Glutamatergic neuron (in vitro differentiated cells): ENCODE measurements at regions not wholly inside any gene's neighbourhood (a gene's known extent, or its start where the extent isn't known, plus 50 kb on each side); places are given as distances from the start of the nearest gene placed in this dataset.

Experiments used
- DNase-seq: peaks from one replicate; pipeline ENCODE4 v3.0.0; 2022
- H3K27ac Mint-ChIP-seq: one replicate; pipeline ENCODE4 v1.8.0; 2020; ENCODE audit warnings: mild to moderate bottlenecking, mixed read lengths, inconsistent platforms; ENCODE audit not compliant: unreplicated experiment
- H3K27me3 Mint-ChIP-seq: one replicate; pipeline ENCODE4 v1.8.0; 2020; ENCODE audit warnings: mild to moderate bottlenecking, moderate library complexity, mixed read lengths, inconsistent platforms; ENCODE audit not compliant: unreplicated experiment
- H3K36me3 Mint-ChIP-seq: one replicate; pipeline ENCODE4 v1.8.0; 2020; ENCODE audit warnings: mild to moderate bottlenecking, mixed read lengths, inconsistent platforms; ENCODE audit not compliant: unreplicated experiment
- H3K4me1 Mint-ChIP-seq: one replicate; pipeline ENCODE4 v1.8.0; 2020; ENCODE audit warnings: mild to moderate bottlenecking, low read depth, mixed read lengths, inconsistent platforms; ENCODE audit not compliant: unreplicated experiment
- H3K4me3 Mint-ChIP-seq: one replicate; pipeline ENCODE4 v1.8.0; 2020; ENCODE audit warnings: mild to moderate bottlenecking, mixed read lengths, inconsistent platforms; ENCODE audit not compliant: unreplicated experiment
- H3K9me3 Mint-ChIP-seq: one replicate; pipeline ENCODE4 v1.8.0; 2020; ENCODE audit warnings: mild to moderate bottlenecking, moderate library complexity, mixed read lengths, inconsistent platforms; ENCODE audit not compliant: unreplicated experiment
- TF ChIP-seq, protein P1 (sequence below): fragments of 200-600 bp; sonication (generic); IDR thresholded peaks from one replicate; pipeline ENCODE4 v1.5.0; 2021; ENCODE audit not compliant: partially characterized antibody, unreplicated experiment

DNA sequence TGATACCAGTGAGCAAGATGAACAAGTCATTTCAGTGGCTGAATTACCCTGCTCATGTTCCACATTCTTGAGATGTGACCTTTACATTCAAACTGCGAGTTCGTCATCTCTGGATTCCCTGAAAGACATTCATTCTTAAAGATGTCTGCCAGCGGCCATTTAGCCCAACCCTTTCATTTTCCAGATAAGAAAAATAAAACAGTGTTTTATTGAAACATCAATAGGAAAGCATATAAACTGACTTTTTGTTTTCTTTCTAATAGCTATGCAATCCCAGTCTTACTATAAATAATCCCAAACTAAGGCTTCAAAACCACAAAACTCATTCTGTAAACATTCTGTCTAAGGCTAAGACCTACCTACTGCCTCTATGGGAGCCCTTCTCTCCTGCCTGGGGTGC, 134.0 kb downstream of the SAMD5 start:
- no peaks in the 10 kb centered on the region for H3K36me3 Mint-ChIP-seq
- H3K27ac Mint-ChIP-seq: no peak overlapping the region
- TF ChIP-seq, protein P1, sequence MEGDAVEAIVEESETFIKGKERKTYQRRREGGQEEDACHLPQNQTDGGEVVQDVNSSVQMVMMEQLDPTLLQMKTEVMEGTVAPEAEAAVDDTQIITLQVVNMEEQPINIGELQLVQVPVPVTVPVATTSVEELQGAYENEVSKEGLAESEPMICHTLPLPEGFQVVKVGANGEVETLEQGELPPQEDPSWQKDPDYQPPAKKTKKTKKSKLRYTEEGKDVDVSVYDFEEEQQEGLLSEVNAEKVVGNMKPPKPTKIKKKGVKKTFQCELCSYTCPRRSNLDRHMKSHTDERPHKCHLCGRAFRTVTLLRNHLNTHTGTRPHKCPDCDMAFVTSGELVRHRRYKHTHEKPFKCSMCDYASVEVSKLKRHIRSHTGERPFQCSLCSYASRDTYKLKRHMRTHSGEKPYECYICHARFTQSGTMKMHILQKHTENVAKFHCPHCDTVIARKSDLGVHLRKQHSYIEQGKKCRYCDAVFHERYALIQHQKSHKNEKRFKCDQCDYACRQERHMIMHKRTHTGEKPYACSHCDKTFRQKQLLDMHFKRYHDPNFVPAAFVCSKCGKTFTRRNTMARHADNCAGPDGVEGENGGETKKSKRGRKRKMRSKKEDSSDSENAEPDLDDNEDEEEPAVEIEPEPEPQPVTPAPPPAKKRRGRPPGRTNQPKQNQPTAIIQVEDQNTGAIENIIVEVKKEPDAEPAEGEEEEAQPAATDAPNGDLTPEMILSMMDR: no peak
- DNase-seq: no peak
- no peaks in the 10 kb centered on the region for H3K27me3 Mint-ChIP-seq
- H3K4me1 Mint-ChIP-seq: peaks cover 11% of the 10 kb centered on the region
- no peak overlapping the region for H3K4me3 Mint-ChIP-seq
- H3K9me3 Mint-ChIP-seq: no peaks in the 10 kb centered on the region

DNA sequence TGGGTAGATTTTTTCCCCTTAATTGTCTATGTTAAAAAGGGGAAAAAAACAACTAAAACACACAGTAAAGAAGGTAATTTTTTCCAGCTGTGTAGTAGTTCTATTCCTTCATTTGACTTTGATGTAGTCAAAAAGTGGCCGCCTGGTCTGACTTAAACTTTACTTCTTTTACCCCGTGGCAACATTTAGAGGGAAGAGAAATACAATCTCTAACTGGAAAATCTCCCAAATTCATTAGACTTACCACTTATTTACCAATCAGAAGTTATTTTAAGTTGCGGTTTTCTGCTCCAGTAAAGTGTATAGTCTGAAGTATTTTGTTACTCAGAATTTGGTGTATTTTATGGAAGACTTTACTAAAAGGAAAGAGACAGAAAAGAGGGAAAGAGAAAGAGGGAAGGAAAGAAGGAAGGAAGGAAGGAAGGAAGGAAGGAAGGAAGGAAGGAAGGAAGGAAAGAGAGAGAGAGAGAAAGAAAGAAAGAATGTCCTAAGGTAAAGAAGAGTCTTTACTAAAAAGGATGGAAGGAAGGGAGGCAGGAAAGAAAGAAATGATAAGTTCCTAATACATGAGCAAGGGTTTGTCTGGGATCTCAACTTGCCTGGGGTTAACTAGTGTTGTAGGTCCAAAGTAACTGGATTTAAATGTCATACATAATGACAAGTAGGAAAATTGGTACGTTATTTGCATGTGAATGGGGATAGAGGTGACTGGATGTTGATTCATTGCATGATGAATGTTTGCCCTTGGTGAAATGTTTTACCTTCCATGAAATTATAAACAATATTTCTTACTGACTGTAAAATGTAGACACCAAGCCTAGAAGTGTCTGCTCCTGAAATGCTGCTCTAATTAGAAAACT, 135.1 kb downstream of the SAMD5 start:
- Mint-ChIP-seq H3K27me3 (no peaks in the 10 kb centered on the region), H3K4me3 (no peak overlapping the region), H3K36me3 (no peaks in the 10 kb centered on the region), H3K9me3 (no peaks in the 10 kb centered on the region), H3K4me1 (peaks cover 5% of the 10 kb centered on the region), H3K27ac (no peak overlapping the region)
- DNase-seq: no peak
- TF ChIP-seq, protein P1: no peak

DNA sequence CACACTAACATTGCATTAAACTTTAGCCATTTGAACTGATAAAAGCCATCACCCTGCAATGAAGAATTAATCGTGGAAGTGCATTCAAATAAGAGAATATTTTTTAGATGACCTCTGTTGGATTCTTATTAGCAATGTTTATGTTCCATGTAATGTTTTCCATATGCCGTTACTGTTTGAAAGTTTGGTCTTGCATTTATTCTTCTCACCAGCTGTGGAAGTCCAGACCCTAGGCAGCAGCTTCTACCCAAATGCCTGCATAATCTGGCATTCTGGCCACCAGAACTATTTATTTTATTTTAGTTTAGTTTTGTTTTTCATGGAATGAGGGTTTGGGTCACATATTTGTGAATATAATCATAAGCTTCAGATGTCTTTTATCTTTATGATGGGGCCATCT, 140.4 kb downstream of the SAMD5 start:
- Mint-ChIP-seq H3K4me3 (no peak overlapping the region), H3K27me3 (peaks cover 3% of the 10 kb centered on the region), H3K4me1 (peaks cover 14% of the 10 kb centered on the region), H3K36me3 (no peaks in the 10 kb centered on the region), H3K9me3 (no peaks in the 10 kb centered on the region), H3K27ac (no peak overlapping the region)
- DNase-seq: no peak
- TF ChIP-seq, protein P1: no peak

DNA sequence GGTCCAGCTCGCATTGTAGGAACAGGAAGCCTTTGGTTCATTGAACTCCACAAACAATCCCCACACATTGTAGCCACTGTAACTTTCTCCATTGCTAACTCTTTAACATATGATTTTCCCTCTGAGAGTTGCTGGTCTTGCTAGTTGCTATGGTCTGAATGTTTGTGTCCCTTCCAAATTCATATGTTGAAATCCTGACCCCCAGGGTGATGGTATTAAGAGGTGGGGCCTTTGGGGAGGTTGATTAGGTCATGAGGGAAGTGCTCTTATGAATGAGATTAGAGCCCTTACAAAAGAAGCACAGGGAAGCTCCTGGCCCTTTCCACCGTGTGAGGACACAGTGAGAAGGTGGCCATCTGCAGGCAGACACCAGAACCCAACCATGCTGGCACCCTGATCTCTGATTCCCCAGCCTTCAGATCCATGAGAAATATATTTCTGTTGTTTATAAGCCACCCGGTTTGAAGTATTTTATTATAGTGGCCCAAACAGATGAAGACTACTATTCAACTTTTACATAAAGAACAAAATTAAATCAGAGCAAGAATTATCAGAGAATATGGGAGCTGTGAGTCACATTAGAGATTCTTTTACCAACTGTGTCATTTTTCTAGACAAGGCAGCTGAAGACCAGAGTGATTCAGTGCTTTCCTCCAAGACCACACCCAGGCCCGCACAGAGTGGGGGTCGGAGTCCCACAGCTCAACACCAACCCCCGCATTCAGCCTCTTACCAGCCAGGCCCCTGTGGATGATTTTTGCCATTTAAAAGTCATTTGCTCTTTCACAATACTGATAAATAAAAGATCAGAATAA, 143.0 kb downstream of the SAMD5 start:
- H3K27me3 Mint-ChIP-seq: peaks cover 3% of the 10 kb centered on the region
- H3K4me3 Mint-ChIP-seq: no peak overlapping the region
- DNase-seq: no peak
- no peaks in the 10 kb centered on the region for H3K9me3 Mint-ChIP-seq
- H3K4me1 Mint-ChIP-seq: peaks cover 17% of the 10 kb centered on the region
- TF ChIP-seq, protein P1: no peak
- H3K36me3 Mint-ChIP-seq: no peaks in the 10 kb centered on the region
- H3K27ac Mint-ChIP-seq: no peak overlapping the region

DNA sequence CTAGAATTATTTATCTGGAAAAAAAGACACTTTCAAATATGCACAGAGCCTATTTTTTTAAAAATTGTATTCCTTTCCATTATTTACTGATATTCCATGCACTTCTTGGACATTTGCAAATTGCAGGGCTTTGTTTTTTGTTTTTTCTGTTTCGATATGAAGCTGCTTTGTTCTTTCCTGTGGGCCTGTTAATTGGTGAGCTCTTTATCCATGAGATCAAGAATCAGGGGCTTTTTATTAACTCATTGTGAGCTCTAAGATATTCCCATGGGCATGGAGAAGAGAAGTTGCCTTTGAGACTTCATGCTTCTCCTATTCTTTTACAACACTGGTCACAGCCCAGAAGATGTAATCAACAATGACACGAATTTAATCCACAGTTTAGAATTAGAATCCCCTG, 145.1 kb downstream of the SAMD5 start:
- H3K27me3 Mint-ChIP-seq: peaks cover 3% of the 10 kb centered on the region
- H3K27ac Mint-ChIP-seq: peak overlapping the region; percentile 21
- H3K36me3 Mint-ChIP-seq: no peaks in the 10 kb centered on the region
- H3K9me3 Mint-ChIP-seq: no peaks in the 10 kb centered on the region
- no peak for DNase-seq
- TF ChIP-seq, protein P1: no peak
- H3K4me3 Mint-ChIP-seq: peak overlapping the region; percentile 2
- H3K4me1 Mint-ChIP-seq: peaks cover 20% of the 10 kb centered on the region
